ENCODE measurements at regions not wholly inside any gene's neighbourhood (a gene's known extent, or its start where the extent isn't known, plus 50 kb on each side); places are given as distances from the start of the nearest gene placed in this dataset.

- no peaks in the 10 kb centered on the region for H3K4me1 Mint-ChIP-seq (ENCODE audit: low read depth)
- TF ChIP-seq, protein P1, sequence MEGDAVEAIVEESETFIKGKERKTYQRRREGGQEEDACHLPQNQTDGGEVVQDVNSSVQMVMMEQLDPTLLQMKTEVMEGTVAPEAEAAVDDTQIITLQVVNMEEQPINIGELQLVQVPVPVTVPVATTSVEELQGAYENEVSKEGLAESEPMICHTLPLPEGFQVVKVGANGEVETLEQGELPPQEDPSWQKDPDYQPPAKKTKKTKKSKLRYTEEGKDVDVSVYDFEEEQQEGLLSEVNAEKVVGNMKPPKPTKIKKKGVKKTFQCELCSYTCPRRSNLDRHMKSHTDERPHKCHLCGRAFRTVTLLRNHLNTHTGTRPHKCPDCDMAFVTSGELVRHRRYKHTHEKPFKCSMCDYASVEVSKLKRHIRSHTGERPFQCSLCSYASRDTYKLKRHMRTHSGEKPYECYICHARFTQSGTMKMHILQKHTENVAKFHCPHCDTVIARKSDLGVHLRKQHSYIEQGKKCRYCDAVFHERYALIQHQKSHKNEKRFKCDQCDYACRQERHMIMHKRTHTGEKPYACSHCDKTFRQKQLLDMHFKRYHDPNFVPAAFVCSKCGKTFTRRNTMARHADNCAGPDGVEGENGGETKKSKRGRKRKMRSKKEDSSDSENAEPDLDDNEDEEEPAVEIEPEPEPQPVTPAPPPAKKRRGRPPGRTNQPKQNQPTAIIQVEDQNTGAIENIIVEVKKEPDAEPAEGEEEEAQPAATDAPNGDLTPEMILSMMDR (IDR thresholded peaks at IDR 0.05), result no peak
- no peak overlapping the region for H3K27ac Mint-ChIP-seq (ENCODE audit: unreplicated experiment)
- H3K36me3 Mint-ChIP-seq (ENCODE audit: low read depth), result no peaks in the 10 kb centered on the region
- peaks cover 3% of the 10 kb centered on the region for H3K9me3 Mint-ChIP-seq (ENCODE audit: low read depth)
- DNase-seq (ENCODE audit: low spot score), result no peak
- no peaks in the 10 kb centered on the region for H3K27me3 Mint-ChIP-seq (ENCODE audit: low read depth)
- no peak overlapping the region for H3K4me3 Mint-ChIP-seq (ENCODE audit: unreplicated experiment)
These were observed 51.5 kb upstream of the C1orf53 start for GRCh38 chr1:197850918-197851317.

DNA sequence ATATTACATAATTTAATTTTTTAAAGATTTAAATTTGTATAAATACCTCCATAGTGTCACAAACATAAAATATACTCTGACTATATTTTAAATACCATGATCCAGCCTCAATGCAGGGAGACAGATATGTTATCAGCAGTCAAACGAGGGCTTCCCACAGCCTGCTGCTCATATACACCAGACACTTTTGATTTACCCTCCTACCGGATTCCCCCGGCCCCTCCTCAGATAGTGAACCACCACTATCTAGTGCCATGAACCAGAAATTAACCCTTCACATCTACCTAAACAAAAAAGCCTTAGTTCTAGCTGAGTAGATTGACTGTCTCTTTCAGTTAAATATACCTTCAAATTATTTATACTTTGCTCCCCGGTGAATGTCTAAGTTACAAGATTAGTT, 52.4 kb upstream of the C1orf53 start:
- no peak for DNase-seq (ENCODE audit: low spot score)
- Mint-ChIP-seq H3K4me3 (ENCODE audit: unreplicated experiment) (no peak overlapping the region), H3K4me1 (ENCODE audit: low read depth) (peaks cover 3% of the 10 kb centered on the region), H3K27me3 (ENCODE audit: low read depth) (no peaks in the 10 kb centered on the region), H3K27ac (ENCODE audit: unreplicated experiment) (no peak overlapping the region), H3K9me3 (ENCODE audit: low read depth) (no peaks in the 10 kb centered on the region), H3K36me3 (ENCODE audit: low read depth) (no peaks in the 10 kb centered on the region)
- TF ChIP-seq, protein P1 (IDR thresholded peaks at IDR 0.05), result no peak

DNA sequence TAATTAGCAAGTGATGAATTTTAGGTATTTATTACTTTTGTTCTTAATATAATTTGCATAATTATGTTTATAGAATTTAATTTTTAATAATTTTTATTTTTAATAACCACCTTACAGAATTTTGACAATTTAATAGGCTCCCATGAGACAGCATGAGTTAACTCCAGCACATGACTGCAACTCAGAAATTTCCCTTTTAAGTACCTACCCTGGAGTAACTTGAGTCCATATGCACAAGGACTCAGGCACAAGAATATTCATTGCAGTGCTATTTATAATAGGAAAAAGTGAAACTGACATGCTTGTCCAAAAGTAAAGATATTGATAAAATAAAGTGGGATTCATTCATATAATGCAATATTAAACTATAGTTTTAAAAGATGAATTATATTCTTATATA, 54.1 kb upstream of the C1orf53 start:
- TF ChIP-seq, protein P1 (IDR thresholded peaks at IDR 0.05), result no peak
- Mint-ChIP-seq H3K36me3 (ENCODE audit: low read depth) (no peaks in the 10 kb centered on the region), H3K9me3 (ENCODE audit: low read depth) (no peaks in the 10 kb centered on the region), H3K27ac (ENCODE audit: unreplicated experiment) (no peak overlapping the region), H3K4me1 (ENCODE audit: low read depth) (peaks cover 9% of the 10 kb centered on the region), H3K27me3 (ENCODE audit: low read depth) (no peaks in the 10 kb centered on the region), H3K4me3 (ENCODE audit: unreplicated experiment) (no peak overlapping the region)
- DNase-seq (ENCODE audit: low spot score), result no peak

- H3K36me3 Mint-ChIP-seq (ENCODE audit: low read depth), result no peaks in the 10 kb centered on the region
- no peak for DNase-seq (ENCODE audit: low spot score)
- TF ChIP-seq, protein P1 (IDR thresholded peaks at IDR 0.05), result no peak
- H3K27ac Mint-ChIP-seq (ENCODE audit: unreplicated experiment), result no peak overlapping the region
- no peaks in the 10 kb centered on the region for H3K9me3 Mint-ChIP-seq (ENCODE audit: low read depth)
- H3K4me1 Mint-ChIP-seq (ENCODE audit: low read depth), result peaks cover 12% of the 10 kb centered on the region
- no peaks in the 10 kb centered on the region for H3K27me3 Mint-ChIP-seq (ENCODE audit: low read depth)
- no peak overlapping the region for H3K4me3 Mint-ChIP-seq (ENCODE audit: unreplicated experiment)
These were observed 56.5 kb upstream of the C1orf53 start for GRCh38 chr1:197845886-197846285.

DNA sequence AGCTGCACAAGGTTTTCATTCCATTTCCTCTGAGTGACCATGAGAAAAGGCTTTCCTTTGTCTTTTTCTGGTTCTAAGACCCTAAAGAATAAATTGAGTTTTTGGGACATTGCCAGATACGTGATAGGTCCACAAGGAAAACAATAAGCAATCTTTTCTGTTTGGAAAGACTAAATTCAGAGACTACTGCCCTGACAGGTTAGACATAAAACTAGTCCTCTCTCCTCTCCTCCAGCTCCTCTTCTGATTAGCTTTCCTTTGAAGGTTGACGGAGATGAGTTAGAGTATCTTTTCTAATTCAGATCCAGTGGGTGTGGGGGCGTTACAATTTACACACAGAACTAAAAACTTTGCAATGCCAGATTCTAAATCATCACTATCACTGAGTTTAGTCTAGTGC, 57.8 kb upstream of the C1orf53 start:
- no peak for DNase-seq (ENCODE audit: low spot score)
- no peaks in the 10 kb centered on the region for H3K36me3 Mint-ChIP-seq (ENCODE audit: low read depth)
- no peak overlapping the region for H3K4me3 Mint-ChIP-seq (ENCODE audit: unreplicated experiment)
- no peak overlapping the region for H3K27ac Mint-ChIP-seq (ENCODE audit: unreplicated experiment)
- H3K4me1 Mint-ChIP-seq (ENCODE audit: low read depth), result peaks cover 12% of the 10 kb centered on the region
- H3K9me3 Mint-ChIP-seq (ENCODE audit: low read depth), result no peaks in the 10 kb centered on the region
- no peaks in the 10 kb centered on the region for H3K27me3 Mint-ChIP-seq (ENCODE audit: low read depth)
- TF ChIP-seq, protein P1 (IDR thresholded peaks at IDR 0.05), result no peak
